HG03196 (cell line): ENCODE measurements at regions not wholly inside any gene's neighbourhood (a gene's known extent, or its start where the extent isn't known, plus 50 kb on each side); places are given as distances from the start of the nearest gene placed in this dataset.
A peak's percentile ranks its signal among the peaks of the same experiment; 100 is the strongest.

Experiments
- ATAC-seq: cut with Tn5 transposase; IDR thresholded peaks from one replicate; pipeline ENCODE4 v1.9.1; 2021; ENCODE audit not compliant: unreplicated experiment

DNA sequence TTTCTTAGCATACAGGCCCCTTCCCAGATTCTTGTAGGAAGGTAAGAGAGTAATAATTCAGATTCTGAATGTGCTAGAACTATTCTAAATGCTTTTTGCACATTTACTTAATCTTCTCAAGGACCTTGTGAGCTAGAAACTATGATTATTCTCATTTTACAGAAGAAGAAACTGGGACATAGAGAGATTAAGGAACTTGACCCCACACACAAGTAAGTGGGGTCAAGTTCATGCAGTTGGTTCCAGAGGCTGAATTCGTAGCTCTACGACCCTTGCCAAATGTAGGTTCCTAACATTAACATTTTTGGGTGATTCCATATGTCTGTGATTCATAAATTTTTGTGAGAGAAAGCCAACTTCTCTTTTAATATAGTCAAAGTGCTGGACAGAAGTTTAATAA, 238.1 kb downstream of the LACC1 start:
- no peak for ATAC-seq

DNA sequence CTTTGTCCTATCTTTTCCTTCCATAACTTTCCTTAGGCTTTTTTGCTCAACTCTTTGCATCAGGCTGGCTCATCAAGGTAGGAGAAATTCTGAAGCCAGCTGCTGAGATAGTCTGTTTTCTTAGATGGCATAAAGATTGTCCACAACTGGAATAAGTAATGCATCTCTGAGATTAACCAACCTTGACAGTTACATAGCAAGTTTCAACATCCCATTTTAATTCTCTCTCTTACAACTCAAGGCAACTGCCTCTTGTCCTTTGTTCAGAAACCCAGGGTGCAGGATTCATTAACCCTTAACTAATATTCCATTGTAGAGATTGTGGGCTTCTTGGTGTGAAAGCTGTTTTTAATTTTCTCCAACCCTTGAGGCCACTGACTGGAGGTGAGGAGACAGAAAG, 239.2 kb downstream of the LACC1 start:
- ATAC-seq = no peak

DNA sequence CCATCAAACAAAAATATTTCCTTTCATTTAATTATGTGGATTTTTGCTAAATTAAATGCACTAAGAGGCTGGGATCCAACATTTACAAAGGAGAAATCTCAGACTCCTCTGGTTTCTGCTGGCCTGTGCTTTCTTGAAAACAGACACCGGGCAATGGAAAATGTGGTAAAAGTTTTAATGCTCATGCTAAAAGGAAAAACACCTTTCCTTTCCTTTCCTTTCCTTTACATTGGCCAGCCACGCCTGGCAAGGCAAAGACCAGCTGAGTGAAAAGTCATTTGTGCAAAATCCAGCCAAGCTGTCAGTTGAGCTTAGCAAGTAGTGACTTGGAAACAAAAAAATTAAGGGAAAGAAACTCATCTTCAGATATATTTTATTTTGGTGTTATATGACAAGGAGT, 240.3 kb downstream of the LACC1 start:
- ATAC-seq = no peak

DNA sequence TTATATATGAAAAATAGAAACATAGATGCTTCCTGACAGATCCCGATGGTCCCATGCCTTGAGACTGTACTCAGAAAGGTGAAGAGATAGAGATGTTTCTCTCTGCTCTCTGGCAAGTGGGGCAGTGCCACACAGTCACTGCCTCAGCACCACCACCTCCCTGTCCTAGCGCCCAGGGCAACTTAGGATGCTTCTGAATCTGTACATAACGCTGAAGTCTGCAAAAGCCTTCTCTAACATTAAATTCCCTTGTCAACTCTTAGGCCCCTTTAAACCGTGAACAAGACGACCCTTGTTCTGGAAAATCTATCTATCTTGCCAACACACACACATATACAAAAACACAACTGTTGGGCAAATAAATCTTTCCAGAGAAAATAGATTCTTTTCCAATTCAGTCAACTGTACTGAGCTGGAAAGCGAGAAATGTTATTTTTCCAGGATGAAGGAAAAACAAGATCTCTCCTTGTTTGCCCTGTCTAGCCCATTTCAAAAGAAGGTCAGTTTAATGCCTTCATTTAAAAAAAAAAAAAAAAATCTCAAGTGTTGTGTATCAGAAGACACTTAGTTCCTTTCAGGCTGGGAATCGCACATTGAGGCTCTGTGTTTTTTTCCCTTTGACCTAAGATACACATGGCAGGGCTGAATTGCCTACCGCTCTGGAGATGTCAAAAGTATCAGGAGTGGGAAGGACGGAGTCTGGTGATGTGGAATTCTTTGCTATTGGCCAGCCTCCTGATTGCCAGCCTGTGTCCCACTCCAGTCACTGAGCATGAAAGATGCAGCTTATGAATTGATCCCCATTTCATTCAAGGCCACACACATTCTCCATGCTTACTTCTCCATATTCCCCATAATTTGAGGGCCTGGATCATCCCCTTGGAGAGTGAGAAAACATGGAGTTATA, 241.4 kb downstream of the LACC1 start:
- ATAC-seq = no peak

DNA sequence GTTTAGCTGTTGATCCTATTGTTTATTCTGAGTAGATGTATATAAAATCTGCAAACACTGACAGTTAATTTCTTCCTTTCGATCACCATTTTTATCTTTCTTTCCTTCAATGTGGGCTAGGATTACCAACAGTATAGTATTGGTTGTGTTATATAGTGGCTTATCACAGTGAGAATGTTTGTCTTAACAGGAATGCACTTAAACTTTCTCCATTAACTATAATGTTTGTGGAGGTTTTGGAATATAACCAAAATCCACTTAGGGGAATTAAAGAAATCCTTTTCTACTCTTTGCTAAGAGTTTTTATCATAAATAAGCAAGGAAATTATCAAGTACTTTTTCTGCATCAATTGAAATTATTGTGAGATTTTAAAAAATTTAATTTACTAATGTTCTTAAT, 244.6 kb downstream of the LACC1 start:
- ATAC-seq = no peak

DNA sequence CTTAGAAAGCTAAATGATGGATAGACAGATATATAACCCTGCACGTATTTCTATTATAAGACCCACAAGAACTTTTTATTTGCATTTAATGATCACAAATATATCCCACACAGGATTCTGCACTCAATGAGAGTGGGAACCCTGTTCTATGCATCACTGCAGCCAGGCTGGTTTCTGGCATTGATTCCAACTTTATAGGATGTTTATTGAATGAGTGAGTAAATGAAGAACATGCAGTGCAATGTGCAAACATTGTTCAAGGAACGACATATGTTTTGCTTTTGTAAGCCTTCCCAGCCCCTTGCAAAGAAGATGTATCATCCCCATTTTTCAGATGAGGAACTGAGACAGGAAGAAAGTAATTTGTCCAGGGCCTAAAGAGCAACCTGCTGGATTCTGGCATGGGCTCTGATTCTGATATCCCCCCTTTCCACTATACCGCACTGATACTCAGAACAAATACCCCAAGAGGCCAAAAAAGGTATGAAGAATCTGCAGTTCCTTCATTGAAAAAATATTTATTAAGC, 246.3 kb downstream of the LACC1 start:
- no peak for ATAC-seq

DNA sequence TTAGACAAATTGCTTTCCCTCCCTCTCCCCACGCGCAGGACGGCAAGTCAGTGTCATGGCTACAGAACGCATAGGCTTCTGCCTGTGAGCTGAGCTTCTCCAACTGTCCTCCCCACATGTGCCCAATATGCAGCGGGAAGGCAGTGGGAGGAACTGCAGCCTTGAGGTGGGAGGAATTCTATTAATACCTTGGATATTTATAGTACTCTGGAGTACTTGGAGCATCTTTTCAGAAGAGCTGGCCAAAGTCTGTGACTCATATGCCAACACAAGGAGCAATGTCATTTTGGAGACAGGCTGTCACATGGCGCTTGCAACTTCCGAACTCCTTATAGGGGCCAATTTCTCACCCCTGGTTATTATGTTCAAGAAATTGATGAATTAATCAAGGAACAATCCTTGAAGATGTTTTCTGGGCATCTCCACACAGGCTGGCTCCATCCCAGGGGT, 245.0 kb upstream of the SERP2 start:
- no peak for ATAC-seq

DNA sequence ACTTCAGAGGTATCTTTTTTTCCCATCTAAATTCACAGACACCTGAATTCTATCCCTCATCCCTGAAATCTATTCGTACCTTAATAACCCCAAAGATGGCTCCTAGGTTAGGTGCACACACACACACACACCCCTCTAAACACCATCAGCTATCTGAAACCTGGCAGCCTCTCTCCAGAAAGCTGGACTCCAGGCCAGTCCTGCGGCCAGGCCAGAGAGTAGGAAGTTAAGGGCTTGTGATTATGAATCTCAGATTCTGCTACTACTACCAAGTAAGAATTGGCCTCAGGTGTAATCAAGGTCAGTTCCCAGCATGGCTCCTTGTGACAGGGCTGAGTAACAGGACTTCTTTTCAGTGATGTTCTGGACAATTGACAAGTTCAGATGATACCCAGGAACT, 244.2 kb upstream of the SERP2 start:
- ATAC-seq = no peak

DNA sequence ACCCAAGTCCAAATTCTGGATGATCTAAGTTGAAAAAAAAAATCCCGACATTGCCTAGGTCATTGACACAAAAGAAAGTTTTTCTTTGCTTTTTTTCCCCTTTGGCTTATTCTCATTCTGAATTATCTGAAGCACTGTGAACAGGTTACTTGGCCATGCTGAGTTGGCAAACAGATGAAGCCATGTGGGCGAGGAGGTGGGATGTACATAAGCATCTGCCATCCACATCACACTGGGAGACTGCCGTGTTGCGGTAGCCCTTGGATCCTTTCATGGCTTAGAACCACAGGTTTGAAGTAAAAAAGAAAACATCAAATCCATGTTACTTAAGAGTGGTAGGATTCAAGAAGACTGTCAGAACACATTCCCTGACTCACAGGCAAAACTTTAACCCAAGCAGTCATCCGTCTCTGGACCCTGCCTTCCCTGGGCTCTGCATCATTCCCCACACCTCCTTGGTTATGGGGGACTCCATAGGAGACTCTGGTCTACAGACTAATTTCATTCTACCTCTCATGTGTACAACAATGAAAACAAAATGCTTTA, 242.5 kb upstream of the SERP2 start:
- ATAC-seq = no peak

DNA sequence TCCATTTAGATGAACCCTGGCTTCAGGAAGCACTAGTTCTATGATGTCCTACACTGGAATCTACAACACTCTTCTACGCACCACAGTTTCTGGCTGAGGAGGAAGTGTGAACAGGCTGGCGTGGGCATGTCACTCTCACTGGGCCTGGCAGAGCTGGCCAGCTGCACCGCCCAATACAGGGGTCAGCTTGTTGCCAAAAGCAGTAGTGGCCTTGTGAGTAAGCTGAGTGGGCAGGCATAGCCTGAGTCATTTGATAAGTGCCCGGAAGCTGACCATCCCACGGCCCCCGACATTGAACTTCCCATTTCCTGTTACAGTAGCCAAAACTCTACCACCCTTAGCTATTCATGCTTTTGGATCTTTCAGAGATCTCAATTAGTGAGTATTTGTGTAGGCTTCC, 240.9 kb upstream of the SERP2 start:
- ATAC-seq = no peak

DNA sequence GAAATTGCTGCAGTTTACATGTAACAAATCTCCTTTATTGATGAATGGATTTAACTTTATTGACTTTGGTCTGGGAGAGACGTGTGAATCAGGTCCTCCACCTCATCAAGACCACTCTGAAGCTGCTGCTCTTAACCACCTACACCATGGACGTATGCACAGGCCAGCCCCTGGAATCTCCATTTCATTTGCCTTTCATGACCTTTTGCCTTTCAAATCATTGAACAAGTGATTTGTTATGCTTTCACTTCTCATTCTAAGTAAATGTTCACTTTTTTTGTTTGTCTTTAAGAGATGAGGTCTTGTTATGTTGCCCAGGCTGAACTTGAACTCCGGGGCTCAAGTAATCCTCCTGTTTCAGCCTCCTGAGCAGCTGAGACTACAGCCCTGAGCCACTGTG, 240.0 kb upstream of the SERP2 start:
- no peak for ATAC-seq

DNA sequence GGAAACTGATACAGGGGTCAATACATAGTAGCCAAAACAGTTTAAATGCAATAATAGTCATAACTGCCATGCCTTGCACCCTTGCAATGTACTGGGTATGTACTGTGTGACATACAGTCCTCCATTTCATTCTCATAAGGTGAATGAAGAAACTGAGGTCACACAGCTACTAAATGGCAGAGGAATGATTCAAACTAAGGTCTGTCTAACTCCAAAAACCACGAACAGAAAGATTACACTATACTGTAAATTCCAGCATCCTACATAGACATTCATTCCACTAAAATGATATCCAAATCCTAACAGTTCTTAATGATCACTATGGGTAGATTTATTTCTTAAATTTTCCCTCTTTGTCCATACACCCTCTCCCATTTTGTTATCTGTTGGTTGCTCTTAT, 238.1 kb upstream of the SERP2 start:
- no peak for ATAC-seq

DNA sequence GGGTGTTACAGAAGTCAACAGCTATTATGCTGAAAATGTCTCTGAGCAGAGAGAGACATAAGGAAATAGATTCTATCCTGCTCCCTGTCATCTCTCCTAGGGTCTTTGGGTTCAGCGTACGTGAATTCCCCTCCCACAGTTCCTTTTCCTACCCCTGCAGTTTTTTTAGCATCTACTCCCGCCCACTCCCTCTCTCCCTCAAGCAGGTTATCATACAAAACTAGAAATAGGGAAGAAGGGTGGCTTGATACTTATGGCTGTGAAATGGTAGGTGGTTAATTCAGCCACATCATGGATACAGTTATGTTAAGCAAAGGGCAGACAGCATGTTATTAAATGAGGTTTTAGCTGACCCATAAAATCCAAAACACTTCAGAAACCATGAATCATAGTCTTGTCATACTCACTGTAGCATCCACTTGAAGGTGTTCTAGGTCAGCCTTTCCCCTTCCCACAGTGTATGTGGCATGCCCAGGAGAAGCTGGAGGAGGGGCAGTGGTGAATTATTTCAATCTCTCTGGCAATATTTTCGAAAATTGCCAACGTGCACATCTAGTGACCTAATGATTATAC, 236.8 kb upstream of the SERP2 start:
- no peak for ATAC-seq

DNA sequence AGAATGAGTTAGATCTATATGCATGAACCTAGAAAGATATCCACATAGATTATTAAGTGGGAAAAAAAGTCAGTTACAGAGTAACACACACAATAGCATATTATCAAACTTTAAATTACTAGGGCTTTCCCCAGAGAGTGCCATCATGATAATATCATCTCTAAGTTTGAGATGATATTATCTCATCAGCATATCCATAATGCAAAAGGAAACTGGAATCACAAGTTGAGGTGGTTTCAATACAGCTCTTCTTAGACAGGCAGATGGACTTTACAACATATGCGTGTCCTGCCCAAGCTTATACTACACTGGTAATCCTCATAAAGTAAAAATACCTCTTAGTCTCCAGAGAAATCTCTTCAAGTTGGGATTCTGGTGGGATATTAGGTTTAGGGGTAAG, 236.2 kb upstream of the SERP2 start:
- no peak for ATAC-seq

DNA sequence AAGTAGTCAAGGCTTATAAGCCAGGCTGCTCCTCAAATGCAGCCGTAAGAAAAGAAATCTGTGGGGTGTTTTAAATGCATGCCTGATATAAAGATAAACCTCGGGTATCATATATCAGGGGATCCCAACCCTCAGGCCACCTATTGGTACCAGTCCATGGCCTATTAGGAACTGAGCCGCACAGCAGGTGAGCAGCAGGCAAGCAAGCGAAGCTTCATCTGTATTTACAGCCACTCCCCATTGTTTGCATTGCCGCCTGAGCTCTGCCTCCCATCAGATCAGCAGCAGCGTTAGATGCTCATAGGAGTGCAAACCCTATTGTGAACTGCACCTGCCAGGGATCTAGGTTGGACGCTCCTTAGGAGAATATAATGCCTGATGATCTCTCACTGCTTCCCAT, 233.5 kb upstream of the SERP2 start:
- no peak for ATAC-seq

DNA sequence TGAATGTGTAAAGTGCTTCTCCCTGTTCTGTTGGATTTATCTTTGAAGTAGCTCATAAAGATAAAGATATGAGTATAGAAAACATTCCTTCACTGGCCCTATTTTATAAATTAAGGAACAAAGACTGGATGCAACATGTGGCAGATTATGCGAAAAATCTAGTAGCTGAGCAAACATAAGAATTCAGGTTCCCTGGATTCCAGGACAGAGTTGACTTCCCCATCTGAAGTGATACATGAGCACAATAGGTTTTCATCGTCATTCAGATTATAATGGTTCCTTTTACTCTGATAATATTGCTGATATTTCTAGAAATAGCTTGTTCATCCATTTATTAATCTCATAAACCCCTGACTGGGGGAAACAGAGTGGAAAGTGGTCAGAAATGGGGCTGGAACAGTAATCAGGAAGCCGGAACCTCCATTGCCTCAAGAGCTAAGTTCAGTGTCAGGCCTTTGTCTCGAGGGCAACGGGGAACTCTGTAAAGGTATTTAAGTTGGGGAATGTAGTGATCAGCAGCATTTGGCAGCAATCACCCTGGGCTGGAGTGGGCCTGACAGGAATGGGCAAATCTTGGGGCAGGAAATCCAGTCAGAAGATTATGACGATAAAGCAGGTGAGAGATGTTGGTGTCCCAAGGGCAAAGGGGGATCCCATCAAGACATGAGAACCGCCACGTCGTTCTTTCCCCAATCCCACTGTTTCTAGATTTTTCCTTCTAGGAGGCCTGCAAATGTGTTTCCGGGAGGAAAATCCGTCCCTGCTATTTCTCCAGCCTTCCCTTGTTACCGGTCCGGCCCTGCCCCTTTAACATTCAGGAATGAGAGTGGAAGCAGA, 232.5 kb upstream of the SERP2 start:
- ATAC-seq = no peak

DNA sequence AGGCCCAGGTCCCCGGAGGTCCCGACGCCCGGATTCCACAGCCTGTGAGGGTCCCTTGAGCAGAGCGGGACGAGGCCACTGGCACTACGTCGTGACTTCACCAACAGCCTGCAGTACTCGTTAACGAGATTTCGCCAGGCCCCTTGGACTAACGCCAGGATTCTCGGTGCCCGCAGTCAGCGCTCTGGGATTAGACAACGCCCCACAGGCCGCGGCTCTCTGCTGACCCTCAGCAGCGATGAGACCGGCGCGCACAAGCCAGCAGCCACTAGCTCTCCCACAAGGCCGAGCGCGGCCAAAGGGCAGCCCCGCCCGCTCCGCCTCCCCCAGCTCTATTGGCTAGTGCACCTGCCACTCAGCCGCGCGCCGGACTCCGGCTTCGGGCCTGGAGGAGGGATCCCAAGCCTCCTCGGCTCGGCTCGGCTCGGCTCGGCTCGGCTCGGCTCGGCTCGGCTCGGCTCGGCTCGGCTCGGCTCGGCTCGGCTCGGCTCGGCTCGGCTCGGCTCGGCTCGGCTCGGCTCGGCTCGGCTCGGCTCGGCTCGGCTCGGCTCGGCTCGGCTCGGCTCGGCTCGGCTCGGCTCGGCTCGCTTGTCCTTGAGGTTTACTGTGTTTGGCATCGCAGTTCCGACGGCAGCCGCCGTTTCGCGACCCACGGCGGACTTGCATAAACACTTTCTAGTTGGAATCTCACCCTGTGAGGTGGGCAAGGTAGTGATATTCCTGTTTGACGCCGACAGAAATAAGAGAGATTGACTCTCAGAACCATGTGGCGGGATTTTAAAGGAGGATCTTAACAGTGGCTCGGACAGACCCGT, 231.7 kb upstream of the SERP2 start:
- peak; percentile 99 for ATAC-seq

DNA sequence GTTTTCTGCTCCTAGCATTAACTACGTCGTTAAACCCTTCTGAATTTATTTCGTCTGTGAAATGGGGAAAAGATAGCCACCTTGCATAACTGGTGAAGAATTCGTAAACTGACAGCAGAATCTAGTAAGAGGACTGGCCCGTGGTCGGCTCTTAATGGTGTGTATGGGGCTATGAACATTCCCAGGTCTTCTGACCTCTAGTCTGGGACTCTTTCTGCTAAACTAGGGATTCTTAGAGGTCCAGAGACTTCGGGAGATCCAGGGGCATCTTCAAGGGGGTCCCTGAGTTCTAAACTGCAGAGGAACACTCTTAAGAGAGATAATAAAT, 231.1 kb upstream of the SERP2 start:
- ATAC-seq = no peak

DNA sequence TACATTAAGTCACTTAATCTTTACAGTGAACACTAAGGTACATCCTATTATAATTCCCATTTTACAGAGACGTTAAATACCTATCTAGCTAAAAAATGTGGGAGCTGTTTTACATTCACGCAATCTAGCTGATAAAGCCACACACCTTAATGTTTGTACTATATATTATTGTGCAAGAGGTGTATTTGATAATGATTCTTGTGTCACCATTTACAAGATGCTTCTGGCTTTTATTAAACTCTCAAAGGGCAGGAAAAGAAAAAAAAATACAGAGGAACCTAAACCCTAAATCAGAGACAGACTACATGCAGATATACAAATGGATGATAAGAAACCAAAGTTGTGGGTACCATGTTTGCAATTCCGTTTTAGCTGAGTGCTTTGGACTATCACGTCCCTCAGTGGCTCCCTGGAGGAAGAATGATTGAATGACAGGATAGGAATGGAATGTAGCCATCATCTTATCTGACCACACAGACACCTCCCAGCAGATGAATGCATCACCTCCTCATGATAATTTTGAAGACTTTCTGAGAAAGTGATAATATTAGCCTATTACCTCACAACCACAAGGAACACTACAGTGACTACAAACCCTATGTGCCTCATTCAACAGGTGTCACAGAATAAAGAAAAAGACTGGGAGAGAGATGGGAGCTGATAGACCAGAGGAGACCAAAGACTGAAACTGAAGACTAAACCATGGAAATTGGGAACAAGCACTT, 230.5 kb upstream of the SERP2 start:
- ATAC-seq = no peak

DNA sequence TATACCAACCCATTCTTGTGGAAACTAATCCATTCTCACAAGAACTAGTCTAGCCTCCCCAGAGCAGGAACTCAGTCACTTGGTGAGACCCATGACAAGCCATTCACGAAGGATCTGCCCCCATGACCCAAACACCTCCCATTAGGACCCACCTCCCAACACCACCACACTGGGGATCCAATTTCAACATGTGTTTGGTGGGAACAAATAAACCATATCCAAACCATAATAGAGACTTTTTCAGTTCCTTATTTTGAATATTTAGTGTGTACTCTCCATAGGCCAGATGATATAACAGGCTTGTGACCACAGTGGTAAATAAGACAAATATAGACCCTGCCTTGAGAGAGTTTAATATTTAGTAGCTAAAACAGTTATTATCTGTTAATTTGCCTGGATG, 227.5 kb upstream of the SERP2 start:
- ATAC-seq = no peak
